Large intestine (tissue), 3 donors: ENCODE measurements at regions not wholly inside any gene's neighbourhood (a gene's known extent, or its start where the extent isn't known, plus 50 kb on each side); places are given as distances from the start of the nearest gene placed in this dataset.
"Not testable (repeated sequence)": the region's sequence is repeated elsewhere in the genome, so short reads cannot be mapped to it uniquely, and the experiment has no call there.

Source experiments
- DNase-seq, 2 donors: peaks; one replicate each; pipeline versions ENCODE4 v3.0.0 to v3.0.0-alpha.2; 2013
- H3K27ac ChIP-seq: one replicate; pipeline ENCODE4 v1.5.1; 2013; ENCODE audit warnings: low read length
- H3K27me3 ChIP-seq: 2 replicates; pipeline ENCODE4 v1.6.1; 2013; ENCODE audit warnings: low read length; ENCODE audit not compliant: control insufficient read depth, insufficient read depth
- H3K36me3 ChIP-seq: 2 replicates; pipeline ENCODE4 v1.6.1; 2013; ENCODE audit warnings: low read length; ENCODE audit not compliant: control insufficient read depth, insufficient read depth
- H3K4me1 ChIP-seq: one replicate; pipeline ENCODE4 v1.6.1; 2013; ENCODE audit warnings: low read length; ENCODE audit not compliant: control insufficient read depth, insufficient read depth
- H3K4me3 ChIP-seq: one replicate; pipeline ENCODE4 v1.5.1; 2013; ENCODE audit warnings: low read length
- H3K9me3 ChIP-seq: one replicate; pipeline ENCODE4 v1.6.1; 2013; ENCODE audit warnings: mild to moderate bottlenecking, low read depth, low read length, moderate library complexity; ENCODE audit not compliant: control insufficient read depth
- WGBS: methylation state at CpG from one replicate; pipeline ENCODE4 v1.1.5; 2013; ENCODE audit warnings: low lambda C conversion rate; ENCODE audit not compliant: insufficient coverage; 5-methylcytosine and 5-hydroxymethylcytosine counted together

GRCh38 chr5:122661496-122662180, 113.2 kb upstream of the SNX2 start:
- H3K9me3 ChIP-seq = no peaks in the 10 kb centered on the region
- DNase-seq = no peak
- no peak overlapping the region for H3K27ac ChIP-seq
- no peak overlapping the region for H3K4me3 ChIP-seq
- WGBS = 67% methylated on average over 1 of the region's 1 CpG
- H3K36me3 ChIP-seq = no peaks in the 10 kb centered on the region
- no peaks in the 10 kb centered on the region for H3K4me1 ChIP-seq
- no peaks in the 10 kb centered on the region for H3K27me3 ChIP-seq

DNA sequence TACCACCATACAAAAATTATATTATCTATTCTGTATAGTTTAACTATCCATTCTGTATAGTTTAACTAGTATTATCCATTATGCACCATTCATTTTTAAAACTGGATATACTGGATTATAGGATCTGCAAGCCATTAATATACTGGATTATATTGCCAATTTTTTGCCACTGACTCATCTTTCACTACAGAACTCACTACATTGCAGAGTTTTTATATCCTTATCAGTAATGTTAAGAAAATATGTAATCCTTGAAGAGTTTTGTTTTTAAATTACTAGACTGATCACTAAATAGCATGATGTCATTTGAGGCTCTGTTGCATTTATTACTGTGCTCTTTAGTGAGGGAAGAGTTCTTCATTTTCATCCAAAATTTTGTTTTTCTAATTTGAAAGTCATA, 109.8 kb upstream of the SNX2 start:
- no peaks in the 10 kb centered on the region for H3K36me3 ChIP-seq
- H3K4me1 ChIP-seq = no peaks in the 10 kb centered on the region
- no peak for DNase-seq
- H3K4me3 ChIP-seq = no peak overlapping the region
- no peak overlapping the region for H3K27ac ChIP-seq
- no peaks in the 10 kb centered on the region for H3K27me3 ChIP-seq
- H3K9me3 ChIP-seq = no peaks in the 10 kb centered on the region

DNA sequence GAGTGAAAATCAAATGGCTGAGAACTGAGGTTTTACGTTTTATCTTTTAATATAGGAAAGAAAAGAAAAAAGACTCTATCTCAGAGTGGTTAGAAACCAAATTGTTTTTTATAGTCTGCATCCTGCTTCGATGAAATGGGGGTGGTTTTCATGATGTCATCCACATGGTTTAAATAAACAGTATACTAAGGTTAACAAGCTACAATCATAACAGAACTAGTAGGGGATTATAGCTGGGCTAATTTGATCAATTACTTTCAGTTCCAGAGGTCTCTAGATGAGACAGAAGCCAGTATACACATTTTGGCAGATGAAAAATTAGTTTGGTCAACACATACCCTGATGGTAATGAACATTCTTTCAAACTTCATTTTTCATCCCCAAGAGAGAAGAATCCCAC, 106.3 kb upstream of the SNX2 start:
- H3K4me1 ChIP-seq = no peaks in the 10 kb centered on the region
- H3K36me3 ChIP-seq = no peaks in the 10 kb centered on the region
- H3K27me3 ChIP-seq = no peaks in the 10 kb centered on the region
- H3K4me3 ChIP-seq = no peak overlapping the region
- H3K27ac ChIP-seq = no peak overlapping the region
- H3K9me3 ChIP-seq = no peaks in the 10 kb centered on the region
- DNase-seq = no peak
- WGBS = no CpG with 5 or more reads among the region's 2 CpGs

DNA sequence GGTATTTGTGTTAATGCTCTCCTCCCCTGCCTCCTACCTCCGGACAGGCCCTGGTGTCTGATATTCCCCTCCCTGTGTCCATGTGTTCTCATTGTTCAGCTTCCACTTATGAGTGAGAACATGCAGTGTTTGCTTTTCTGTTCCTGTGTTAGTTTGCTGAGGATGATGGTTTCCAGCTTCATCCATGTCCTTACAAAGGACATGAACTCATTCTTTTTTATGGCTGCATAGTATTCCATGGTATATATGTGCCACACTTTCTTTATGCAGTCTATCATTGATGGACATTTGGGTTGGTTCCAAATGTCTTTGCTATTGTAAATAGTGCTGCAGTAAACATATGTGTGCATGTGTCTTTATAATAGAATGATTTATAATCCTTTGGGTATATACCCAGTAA, 105.2 kb upstream of the SNX2 start:
- not testable (repeated sequence) for H3K27me3 ChIP-seq, H3K27ac ChIP-seq, H3K4me3 ChIP-seq, DNase-seq, H3K36me3 ChIP-seq, H3K9me3 ChIP-seq, H3K4me1 ChIP-seq
- no CpG with 5 or more reads among the region's 1 CpG for whole genome bisulfite sequencing

DNA sequence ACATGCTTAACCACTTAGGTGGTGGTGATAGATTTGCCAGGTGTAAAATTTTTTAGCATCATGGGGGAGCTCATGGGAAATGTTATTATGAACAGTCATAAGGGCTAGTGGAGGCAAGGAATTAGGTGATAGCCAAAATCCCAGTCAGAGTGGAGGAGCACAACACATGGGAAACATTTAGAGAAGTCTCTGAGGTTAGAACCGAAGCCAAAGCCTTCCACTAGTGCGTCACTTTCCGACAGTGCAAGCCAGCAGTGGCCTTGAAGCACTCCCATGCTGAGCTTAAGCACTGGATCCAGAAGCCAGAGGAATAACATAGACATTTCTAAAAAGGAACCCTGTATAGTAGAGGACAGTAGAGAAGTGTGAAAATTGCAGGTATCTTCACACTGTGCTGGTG, 101.5 kb upstream of the SNX2 start:
- Histone ChIP-seq H3K27ac (no peak overlapping the region), H3K36me3 (no peaks in the 10 kb centered on the region), H3K27me3 (no peaks in the 10 kb centered on the region), H3K9me3 (no peaks in the 10 kb centered on the region), H3K4me1 (no peaks in the 10 kb centered on the region), H3K4me3 (no peak overlapping the region)
- WGBS = no CpG with 5 or more reads among the region's 3 CpGs
- no peak for DNase-seq

GRCh38 chr5:122674385-122674784, 100.5 kb upstream of the SNX2 start:
- no peaks in the 10 kb centered on the region for H3K4me1 ChIP-seq
- WGBS = no CpG with 5 or more reads among the region's 1 CpG

DNA sequence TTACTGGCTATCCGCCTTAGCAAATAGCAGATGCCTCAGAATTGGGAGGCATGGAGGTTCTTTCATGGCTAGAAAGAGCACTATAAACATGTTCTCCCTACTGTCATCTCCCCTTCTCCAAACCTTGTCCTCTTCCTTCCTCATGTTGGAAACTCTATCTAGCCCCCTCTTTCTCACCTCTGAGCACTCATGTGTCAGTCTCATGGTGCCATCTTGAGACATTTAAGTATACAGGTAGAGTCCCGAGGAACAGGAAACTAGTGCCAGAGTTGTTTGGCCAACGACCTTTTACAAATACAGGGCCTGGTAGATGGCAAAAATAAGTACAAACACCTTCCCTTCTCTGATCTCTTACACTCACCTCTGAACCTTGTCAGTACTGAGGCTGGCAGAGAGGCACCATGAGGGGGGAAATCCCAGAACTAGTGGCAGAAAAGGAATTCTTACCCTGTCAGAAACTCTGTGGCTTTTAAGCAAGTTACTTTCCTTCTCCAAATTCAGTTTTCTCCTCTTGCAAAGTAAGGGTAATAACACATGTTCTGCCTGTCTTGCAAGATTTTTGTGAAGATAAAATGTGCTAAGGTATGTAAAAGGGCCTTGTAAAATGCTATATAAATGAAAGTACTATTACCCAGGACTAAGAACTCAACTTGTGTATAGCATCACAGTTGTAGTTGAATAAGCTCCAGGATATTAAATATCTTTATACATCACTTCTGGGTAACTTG, 94.1 kb upstream of the SNX2 start:
- no peak overlapping the region for H3K4me3 ChIP-seq
- no peaks in the 10 kb centered on the region for H3K27me3 ChIP-seq
- no peaks in the 10 kb centered on the region for H3K9me3 ChIP-seq
- no peak overlapping the region for H3K27ac ChIP-seq
- H3K4me1 ChIP-seq = no peaks in the 10 kb centered on the region
- DNase-seq = no peak
- WGBS = 100% methylated on average over 1 of the region's 3 CpGs
- no peaks in the 10 kb centered on the region for H3K36me3 ChIP-seq

More at GRCh38 chr5:122674385-122674784, 100.5 kb upstream of the SNX2 start:
- H3K36me3 ChIP-seq = no peaks in the 10 kb centered on the region
- no peak overlapping the region for H3K4me3 ChIP-seq
- DNase-seq = no peak
- no peaks in the 10 kb centered on the region for H3K9me3 ChIP-seq
- H3K27ac ChIP-seq = no peak overlapping the region
- H3K27me3 ChIP-seq = no peaks in the 10 kb centered on the region

DNA sequence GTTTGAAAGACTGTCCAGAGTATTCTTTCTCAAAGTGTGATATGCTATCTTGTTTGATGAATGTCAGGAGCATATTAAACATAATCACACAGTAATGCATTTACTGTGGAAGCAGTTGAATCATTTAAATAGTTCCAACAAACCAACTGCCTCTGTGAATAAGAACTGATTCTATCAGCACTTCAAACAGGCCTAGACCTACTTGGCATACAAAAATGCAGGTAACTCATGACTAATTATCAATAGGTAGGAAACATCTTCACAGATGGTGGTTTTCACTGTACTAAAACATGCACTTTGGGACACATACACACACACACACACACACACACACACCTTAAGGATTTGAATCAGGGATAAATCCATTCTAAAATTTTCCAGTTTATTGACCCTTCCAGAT, 91.2 kb upstream of the SNX2 start:
- Histone ChIP-seq H3K9me3 (no peaks in the 10 kb centered on the region), H3K4me1 (no peaks in the 10 kb centered on the region), H3K27me3 (no peaks in the 10 kb centered on the region), H3K27ac (no peak overlapping the region), H3K4me3 (no peak overlapping the region), H3K36me3 (no peaks in the 10 kb centered on the region)
- no peak for DNase-seq

DNA sequence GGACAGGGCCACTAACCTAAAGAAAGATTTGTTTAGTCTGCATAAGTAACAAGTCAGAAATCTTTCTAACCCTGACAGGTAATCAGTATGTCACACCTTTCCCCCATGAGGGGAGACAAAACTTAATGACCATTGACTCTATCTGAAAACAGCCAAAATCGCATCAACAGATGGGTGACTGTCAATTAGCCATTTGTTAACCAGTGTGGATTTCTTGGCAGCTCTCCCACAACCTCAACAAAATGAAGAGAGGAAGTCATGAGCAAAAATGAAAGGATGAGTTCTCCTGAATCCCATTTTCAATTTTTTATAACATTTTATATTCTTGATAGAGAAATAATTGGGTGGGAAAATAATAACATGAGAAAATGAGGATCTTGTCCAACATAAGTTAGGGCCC, 84.6 kb upstream of the SNX2 start:
- no peaks in the 10 kb centered on the region for H3K4me1 ChIP-seq
- H3K36me3 ChIP-seq = no peaks in the 10 kb centered on the region
- no peak for DNase-seq
- no peak overlapping the region for H3K27ac ChIP-seq
- no peaks in the 10 kb centered on the region for H3K9me3 ChIP-seq
- WGBS = no CpG with 5 or more reads among the region's 1 CpG
- H3K27me3 ChIP-seq = no peaks in the 10 kb centered on the region
- no peak overlapping the region for H3K4me3 ChIP-seq

DNA sequence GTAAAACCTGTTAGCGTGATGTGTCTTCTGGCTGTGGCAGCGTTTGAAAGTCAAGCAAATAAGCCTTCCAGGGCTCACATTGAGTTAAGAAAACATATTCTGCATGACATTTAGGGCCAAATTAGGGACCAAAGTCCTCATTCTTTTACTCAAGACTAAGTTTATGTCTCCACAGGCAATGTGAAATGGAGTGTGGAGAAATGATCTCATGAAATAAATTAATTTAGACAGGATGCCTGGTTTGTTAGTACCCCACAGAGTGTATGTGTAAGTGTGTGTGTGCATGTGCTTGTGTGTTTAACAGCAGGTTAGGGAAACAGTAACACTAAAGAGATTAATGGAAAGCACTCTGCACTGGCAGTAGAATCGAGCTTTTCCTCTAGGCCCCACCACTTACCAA, 82.9 kb upstream of the SNX2 start:
- no peaks in the 10 kb centered on the region for H3K9me3 ChIP-seq
- no peak overlapping the region for H3K27ac ChIP-seq
- no peak overlapping the region for H3K4me3 ChIP-seq
- 67% methylated on average over 1 of the region's 3 CpGs for WGBS
- H3K27me3 ChIP-seq = no peaks in the 10 kb centered on the region
- H3K4me1 ChIP-seq = no peaks in the 10 kb centered on the region
- peak in 1 of 2 donors; percentile 23 for DNase-seq
- H3K36me3 ChIP-seq = no peaks in the 10 kb centered on the region

GRCh38 chr5:122693963-122694362, 80.9 kb upstream of the SNX2 start:
- H3K4me1 ChIP-seq = no peaks in the 10 kb centered on the region
- no peak for DNase-seq
- no peaks in the 10 kb centered on the region for H3K36me3 ChIP-seq
- H3K9me3 ChIP-seq = no peaks in the 10 kb centered on the region
- no peaks in the 10 kb centered on the region for H3K27me3 ChIP-seq
- no peak overlapping the region for H3K4me3 ChIP-seq
- no peak overlapping the region for H3K27ac ChIP-seq
- no CpG with 5 or more reads among the region's 3 CpGs for WGBS
